K562 (cell line): ENCODE measurements at regions not wholly inside any gene's neighbourhood (a gene's known extent, or its start where the extent isn't known, plus 50 kb on each side); places are given as distances from the start of the nearest gene placed in this dataset.

ENCODE experiments used
- ATAC-seq: fragments of 200-7000 bp; cut with Tn5 transposase; 3 replicates; pipeline ENCODE4 v1.9.1; 2020; ENCODE audit warnings: moderate library complexity
- BruUV-seq: library from RNA; stranded (reverse); fragments of 400-500 nt; replicated peaks from 2 replicates; lab custom pipeline; 2021; lab: Mats Ljungman, UMichigan
- CTCF ChIA-PET: fragments of 300-600 bp; formaldehyde crosslinking; extraction: SDS; loops from one replicate; lab custom pipeline; 2021; ENCODE audit warnings: low intra/inter-chr PET ratio; lab: Yijun Ruan, JAX
- POLR2A ChIA-PET: fragments of 300-600, 350-650 bp; sonication (Branson Sonifier 250); formaldehyde crosslinking; extraction: SDS; loops from one replicate; lab custom pipeline; 2021; ENCODE audit warnings: antibody characterized with exemption, inconsistent platforms; lab: Yijun Ruan, JAX
- DNase-seq, 4 experiments: peaks; one replicate each; pipeline versions ENCODE4 v3.0.0 to v3.0.0-alpha.2; 2011 to 2018; ENCODE audit warnings: low spot score in 3 of 4, mixed read lengths in 3 of 4; ENCODE audit errors: extremely low read depth in 1 of 4
- FAIRE-seq: peaks from 2 replicates; lab custom pipeline; 2011; peaks lifted over from hg19 to GRCh38; lab: Jason Lieb, UNC
- H2AFZ ChIP-seq: 2 replicates; pipeline ENCODE4 v1.6.0; 2011; ENCODE audit warnings: low read depth, low read length, control low read depth, inconsistent platforms
- H3K27ac ChIP-seq: fragments of 200-600 bp; 3 replicates; pipeline ENCODE4 v1.8.0; 2011; ENCODE audit warnings: low read depth, mild to moderate bottlenecking, control low read depth, inconsistent platforms, low read length, moderate library complexity, mixed read lengths; ENCODE audit errors: extremely low read depth
- H3K27me3 ChIP-seq, 2 experiments: fragments of 300-600 bp in 1 of 2; 2 replicates in 1 of 2; 3 replicates in 1 of 2; pipeline versions ENCODE4 v1.6.0 to v1.8.0; 2011; ENCODE audit warnings: inconsistent platforms in 2 of 2, low read length in 2 of 2, mild to moderate bottlenecking in 1 of 2, mixed read lengths in 1 of 2, moderate library complexity in 1 of 2; ENCODE audit not compliant: control insufficient read depth in 2 of 2, insufficient read depth in 2 of 2
- H3K36me3 ChIP-seq: fragments of 300-600 bp; 3 replicates; pipeline ENCODE4 v1.8.0; 2011; ENCODE audit warnings: mild to moderate bottlenecking, low read length, inconsistent platforms; ENCODE audit not compliant: control insufficient read depth, insufficient read depth
- H3K4me1 ChIP-seq, 2 experiments: fragments of 200-600 bp in 1 of 2; replicated peaks in 1 of 2; 2 replicates in 1 of 2; 3 replicates in 1 of 2; pipeline versions ENCODE4 v1.5.1 to v1.8.0; 2011; ENCODE audit warnings: inconsistent platforms in 2 of 2, low read length in 2 of 2, mild to moderate bottlenecking in 1 of 2, mixed read lengths in 1 of 2, moderate library complexity in 1 of 2; ENCODE audit not compliant: control insufficient read depth in 2 of 2, insufficient read depth in 2 of 2
- H3K4me2 ChIP-seq: 2 replicates; pipeline ENCODE4 v1.6.1; 2011; ENCODE audit warnings: low read length, control low read depth, inconsistent platforms, mixed read lengths; ENCODE audit not compliant: insufficient read depth
- H3K4me3 ChIP-seq: fragments of 200-600 bp; sonication (generic), shearing (Covaris generic); 2 replicates; pipeline ENCODE4 v1.5.1; 2016; ENCODE audit warnings: control low read depth, inconsistent platforms
- H3K79me2 ChIP-seq: fragments of 200-600 bp; 3 replicates; pipeline ENCODE4 v1.8.0; 2011; ENCODE audit warnings: low read length, inconsistent platforms; ENCODE audit not compliant: control insufficient read depth, insufficient read depth
- H3K9ac ChIP-seq, 2 experiments: 2 replicates each; pipeline versions ENCODE4 v1.6.0 to v1.6.1; 2011; ENCODE audit warnings: low read depth in 2 of 2, low read length in 2 of 2, control low read depth in 1 of 2, inconsistent platforms in 1 of 2, mild to moderate bottlenecking in 1 of 2, mixed read lengths in 1 of 2; ENCODE audit not compliant: insufficient read depth in 1 of 2
- H3K9me1 ChIP-seq: one replicate; pipeline ENCODE4 v1.6.0; 2011; ENCODE audit warnings: inconsistent platforms, mild to moderate bottlenecking, low read length, moderate library complexity; ENCODE audit not compliant: control insufficient read depth, insufficient read depth
- H3K9me3 ChIP-seq: replicated peaks from 2 replicates; pipeline ENCODE4 v1.5.1; 2011; ENCODE audit warnings: low read depth, low read length, inconsistent platforms; ENCODE audit not compliant: control insufficient read depth, insufficient read depth
- H4K20me1 ChIP-seq: replicated peaks from 2 replicates; pipeline ENCODE4 v1.6.1; 2011; ENCODE audit warnings: low read length, inconsistent platforms, mixed read lengths; ENCODE audit not compliant: control insufficient read depth, insufficient read depth
- CHAMP1 ChIP-seq: fragments of 450-650 bp; IDR thresholded peaks from 2 replicates; pipeline ENCODE4 v1.6.1; 2016; ENCODE audit warnings: mild to moderate bottlenecking
- DLX4 ChIP-seq: fragments of 250-450 bp; sonication (Bioruptor Pico); IDR thresholded peaks from 2 replicates; pipeline ENCODE4 v1.6.1; 2021; ENCODE audit warnings: mild to moderate bottlenecking
- ERF ChIP-seq: fragments of 450-650 bp; formaldehyde crosslinking; IDR thresholded peaks from 2 replicates; pipeline ENCODE4 v1.4.0; 2020; ENCODE audit warnings: mild to moderate bottlenecking, mixed read lengths
- NBN ChIP-seq: fragments of 450-650 bp; IDR thresholded peaks from 2 replicates; pipeline ENCODE4 v1.6.1; 2016; ENCODE audit warnings: low read depth, mild to moderate bottlenecking
- POLR2G ChIP-seq: fragments of 200-400 bp; formaldehyde crosslinking; IDR thresholded peaks from 2 replicates; pipeline ENCODE4 v1.6.1; 2017; ENCODE audit warnings: low read depth, mild to moderate bottlenecking, antibody characterized with exemption, low read length, moderate library complexity
- SMARCA4 ChIP-seq: fragments of 450-650 bp; IDR thresholded peaks from 2 replicates; pipeline ENCODE4 v1.6.1; 2016
- SRSF3 ChIP-seq: fragments of 200-400 bp; formaldehyde crosslinking; IDR thresholded peaks from 2 replicates; pipeline ENCODE4 v1.6.1; 2016; ENCODE audit warnings: mild to moderate bottlenecking, low read length, moderate library complexity; ENCODE audit not compliant: insufficient read depth
- ZBTB17 ChIP-seq: fragments of 450-650 bp; formaldehyde crosslinking; IDR thresholded peaks from 2 replicates; pipeline ENCODE4 v1.4.0; 2020; ENCODE audit warnings: mild to moderate bottlenecking
- WGBS: fragments of 100-300 bp; shearing (Covaris generic); methylation state at CpG from one replicate; pipeline ENCODE4 v1.1.6; 2016; ENCODE audit warnings: low coverage, mixed read lengths; ENCODE audit not compliant: insufficient coverage; ENCODE audit errors: missing lambda C conversion rate; 5-methylcytosine and 5-hydroxymethylcytosine counted together
- in situ Hi-C: fragments of 300-500 bp; cut with MboI; formaldehyde crosslinking; loops from 4 replicates; pipeline ENCODE4 v1.15.0; 2018; ENCODE audit warnings: inconsistent platforms, mixed read lengths
- intact Hi-C: fragments of 100-400 bp; cut with micrococcal nuclease; formaldehyde crosslinking; loops from 2 replicates; pipeline ENCODE4 v1.14.2; 2022

- POLR2A ChIA-PET: interaction anchor here (0.6 kb wide), 1 partner anchor 207 kb away, joined by 3 read pairs; no protein-coding TSS in a partner anchor
Observed at GRCh38 chr17:33401249-33401648, 108.2 kb upstream of the ASIC2 start.

More at GRCh38 chr17:33401249-33401648, 108.2 kb upstream of the ASIC2 start:
- Histone ChIP-seq H3K9ac (no peak overlapping the region), H3K9me1 (no peaks in the 10 kb centered on the region), H3K36me3 (no peaks in the 10 kb centered on the region), H3K79me2 (no peaks in the 10 kb centered on the region), H3K4me1 (no peaks in the 10 kb centered on the region), H3K9me3 (no peaks in the 10 kb centered on the region), H3K4me3 (no peak overlapping the region), H2AFZ (no peak overlapping the region), H3K27ac (no peak overlapping the region), H3K4me2 (no peak overlapping the region)
- no peak for FAIRE-seq
- 4% methylated on average over 2 of the region's 2 CpGs for WGBS
- CTCF ChIA-PET: no interaction called here
- intact Hi-C loops: no loop called here
- in situ Hi-C loops: no loop called here
- no peak for TF ChIP-seq ERF
- no peak for TF ChIP-seq CHAMP1
- TF ChIP-seq SMARCA4: no peak
- no peak for TF ChIP-seq ZBTB17
- no peak for TF ChIP-seq SRSF3
- no peak for TF ChIP-seq NBN
- no peak for TF ChIP-seq POLR2G
- TF ChIP-seq DLX4 (CRISPR knock-in tag): no peak
- TF ChIP-seq, all 486 proteins: peak for 0
- DNase-seq (no peak), ATAC-seq (no peak)
- Histone ChIP-seq H3K27me3 (no peaks in the 10 kb centered on the region; a peak in 1 of 5 replicates), H4K20me1 (no peaks in the 10 kb centered on the region)
- no TSS peak for BruUV-seq
